ENCODE measurements at regions not wholly inside any gene's neighbourhood (a gene's known extent, or its start where the extent isn't known, plus 50 kb on each side); places are given as distances from the start of the nearest gene placed in this dataset.

GRCh38 chr2:22501851-22502250, 883.1 kb upstream of the KLHL29 start:
- Histone ChIP-seq H3K14ac (replicated peaks; ENCODE audit: low read depth, low read length) (no peak overlapping the region), H2BK15ac (ENCODE audit: low read depth, low read length) (no peak overlapping the region), H3K4me2 (ENCODE audit: low read depth, low read length) (no peak overlapping the region), H3K56ac (ENCODE audit: extremely low read depth, insufficient read depth, low read length) (no peak overlapping the region), H3K27ac (ENCODE audit: insufficient read depth, low read length) (no peak overlapping the region), H4K5ac (ENCODE audit: low read depth, low read length) (no peak overlapping the region), H3K27me3 (ENCODE audit: control insufficient read depth, insufficient read depth, low read length) (no peaks in the 10 kb centered on the region), H2BK5ac (ENCODE audit: low read depth, low read length, poor library complexity, severe bottlenecking) (no peak overlapping the region), H3K79me1 (ENCODE audit: low read depth in 1 of 2, low read length in 2 of 2) (no peaks in the 10 kb centered on the region), H2BK120ac (ENCODE audit: low read depth, low read length) (no peak overlapping the region), H2AK5ac (ENCODE audit: low read depth, low read length) (no peak overlapping the region), H4K20me1 (ENCODE audit: insufficient read depth, low read length) (no peaks in the 10 kb centered on the region), H3K18ac (ENCODE audit: low read depth, low read length) (no peak overlapping the region), H3K23ac (ENCODE audit: low read depth, low read length) (no peak overlapping the region), H3K4me3 (ENCODE audit: insufficient read depth, low read depth, low read length) (no peak overlapping the region), H3K9me3 (ENCODE audit: control insufficient read depth, insufficient read depth, low read length) (peaks cover 14% of the 10 kb centered on the region), H4K91ac (ENCODE audit: insufficient read depth, low read depth, low read length) (no peak overlapping the region), H2BK20ac (ENCODE audit: low read depth, low read length) (no peak overlapping the region), H3K4ac (ENCODE audit: low read depth, low read length) (no peak overlapping the region), H3K4me1 (ENCODE audit: control insufficient read depth, insufficient read depth, low read length) (no peaks in the 10 kb centered on the region), H3K9me1 (ENCODE audit: insufficient read depth, low read length) (no peaks in the 10 kb centered on the region), H3K36me3 (ENCODE audit: control insufficient read depth, insufficient read depth, low read length) (no peaks in the 10 kb centered on the region), H2AFZ (replicated peaks; ENCODE audit: low read length, poor library complexity) (no peak overlapping the region), H3K9ac (ENCODE audit: low read depth, low read length) (no peak overlapping the region), H2AK9ac (replicated peaks; ENCODE audit: low read depth, low read length, poor library complexity) (no peak overlapping the region), H4K8ac (ENCODE audit: low read depth in 2 of 2, low read length in 2 of 2) (no peak overlapping the region)
- ChIA-PET CTCF (no interaction called here), POLR2A (ENCODE audit: unreplicated experiment) (no interaction called here)
- in situ Hi-C loops (cut with MboI; ENCODE audit: low sequenced_read_pairs) (no loop called here), dilution Hi-C loops (cut with HindIII; ENCODE audit: low sequenced_read_pairs, unreplicated experiment) (no loop called here), intact Hi-C loops (cut with micrococcal nuclease) (no loop called here)
- TF ChIP-seq CHD1 (IDR thresholded peaks at IDR 0.05; ENCODE audit: low read depth, low read length) (no peak), POLR2A (IDR thresholded peaks at IDR 0.05; ENCODE audit: low read depth, low read length) (no peak), MAZ (IDR thresholded peaks at IDR 0.05; ENCODE audit: borderline replicate concordance, low read depth, low read length) (no peak), RCOR1 (IDR thresholded peaks at IDR 0.05; ENCODE audit: insufficient replicate concordance, low read length) (no peak), MXI1 (IDR thresholded peaks at IDR 0.05; ENCODE audit: borderline replicate concordance, low read depth, low read length) (no peak), FOS (IDR thresholded peaks at IDR 0.05; ENCODE audit: low read depth, low read length) (no peak), RFX5 (IDR thresholded peaks at IDR 0.05; ENCODE audit: low read depth, low read length) (no peak), CTCF (conservative IDR thresholded peaks at IDR 0.05; ENCODE audit: low read depth, low read length) (no peak), RAD21 (IDR thresholded peaks at IDR 0.05; ENCODE audit: low read length) (no peak), NFE2L2 (IDR thresholded peaks at IDR 0.05; ENCODE audit: low read depth, low read length) (no peak), ELK1 (IDR thresholded peaks at IDR 0.05; ENCODE audit: borderline replicate concordance, low read depth, low read length) (no peak), CEBPB (IDR thresholded peaks at IDR 0.05; ENCODE audit: low read depth, low read length) (no peak), MAFK (IDR thresholded peaks at IDR 0.05; ENCODE audit: low read depth, low read length) (no peak), USF2 (IDR thresholded peaks at IDR 0.05; ENCODE audit: low read depth, low read length) (no peak)
- ATAC-seq (ENCODE audit: low read depth) (no peak), DNase-seq (no peak)
- no TSS peak for BruUV-seq (replicated peaks)
- no CpG with 5 or more reads among the region's 2 CpGs for WGBS, 2 experiments (ENCODE audit: extremely low coverage in 2 of 2, insufficient read length in 1 of 2)

Data from IMR-90 (cell line).